AG04449 (cell line): ENCODE measurements at regions not wholly inside any gene's neighbourhood (a gene's known extent, or its start where the extent isn't known, plus 50 kb on each side); places are given as distances from the start of the nearest gene placed in this dataset.
"Not testable (repeated sequence)": the region's sequence is repeated elsewhere in the genome, so short reads cannot be mapped to it uniquely, and the experiment has no call there.

ENCODE experiments used
- CTCF ChIA-PET: fragments of 350-600 bp; formaldehyde crosslinking; extraction: SDS; loops from one replicate; lab custom pipeline; 2021; ENCODE audit warnings: antibody characterized with exemption; lab: Yijun Ruan, JAX
- POLR2A ChIA-PET: fragments of 400-600, 350-600 bp; formaldehyde crosslinking; extraction: SDS; loops from one replicate; lab custom pipeline; 2020; ENCODE audit warnings: antibody characterized with exemption, inconsistent platforms; lab: Yijun Ruan, JAX
- DNase-seq: peaks from one replicate; pipeline ENCODE4 v3.0.0-alpha.2; 2010; ENCODE audit warnings: low read depth, low spot score
- H3K4me3 ChIP-seq: 2 replicates; pipeline ENCODE4 v1.5.1; 2011; ENCODE audit warnings: low read depth, mild to moderate bottlenecking, control low read depth, low read length
- CTCF ChIP-seq: IDR thresholded peaks from one replicate; pipeline ENCODE4 v1.5.1; 2011; ENCODE audit warnings: mild to moderate bottlenecking, moderate library complexity, low read length, control low read depth, inconsistent platforms; ENCODE audit not compliant: insufficient read depth; ENCODE audit errors: missing control alignments

- TF ChIP-seq CTCF, result no peak
- POLR2A ChIA-PET, result no interaction called here
- H3K4me3 ChIP-seq, result no peak overlapping the region
- CTCF ChIA-PET, result no interaction called here
- no peak for DNase-seq
Measured at GRCh38 chr1:104028416-104029035, 278.8 kb downstream of the AMY1C start.

DNA sequence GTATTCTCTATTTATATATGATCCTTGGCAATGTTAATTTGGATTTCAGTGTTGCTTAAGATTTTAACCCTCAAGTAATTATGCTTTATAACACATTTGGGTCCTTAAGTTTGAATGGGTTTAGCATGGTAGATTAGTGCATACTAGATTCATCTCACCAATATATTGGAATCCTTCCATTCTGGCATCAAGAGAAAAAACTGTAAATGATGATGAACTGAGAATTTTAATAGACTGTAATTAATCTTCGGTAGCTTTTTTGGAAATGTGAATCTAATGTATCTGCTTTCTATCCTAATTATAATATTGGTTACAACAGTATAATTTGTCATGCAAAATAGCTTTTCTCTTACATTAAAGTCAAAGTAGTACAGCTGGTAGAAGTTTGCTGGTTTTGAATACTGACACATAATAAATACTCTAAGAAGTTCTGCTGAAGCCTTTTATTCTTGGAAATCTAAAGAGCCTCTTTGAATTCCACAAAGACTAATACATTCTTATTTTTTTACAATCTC, 279.8 kb downstream of the AMY1C start:
- H3K4me3 ChIP-seq, result no peak overlapping the region
- POLR2A ChIA-PET, result no interaction called here
- CTCF ChIA-PET, result no interaction called here
- DNase-seq, result no peak
- no peak for TF ChIP-seq CTCF

DNA sequence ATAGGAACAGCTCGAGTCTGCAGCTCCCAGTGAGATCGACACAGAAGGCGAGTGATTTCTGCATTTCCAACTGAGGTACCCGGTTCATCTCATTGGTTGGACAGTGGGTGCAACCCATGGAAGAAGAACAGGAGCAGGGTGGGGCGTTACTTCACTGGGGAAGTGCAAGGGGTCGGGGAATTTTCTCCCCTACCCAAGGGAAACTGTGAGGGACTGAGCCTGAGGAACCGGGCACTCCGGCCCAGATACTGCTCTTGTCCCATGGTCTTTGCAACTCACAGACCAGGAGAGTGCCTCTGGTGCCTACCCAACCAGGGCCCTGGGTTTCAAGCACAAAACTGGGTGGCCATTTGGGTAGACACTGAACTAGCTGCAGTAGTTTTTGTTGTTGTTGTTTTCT, 307.1 kb downstream of the AMY1C start:
- POLR2A ChIA-PET, result no interaction called here
- DNase-seq, result no peak
- H3K4me3 ChIP-seq, result no peak overlapping the region
- no peak for TF ChIP-seq CTCF
- CTCF ChIA-PET, result no interaction called here

- H3K4me3 ChIP-seq, POLR2A ChIA-PET, DNase-seq, CTCF ChIA-PET: not testable (repeated sequence)
Measured at GRCh38 chr1:104057219-104057898, 307.7 kb downstream of the AMY1C start.

GRCh38 chr1:104061637-104062036, 311.9 kb downstream of the AMY1C start:
- POLR2A ChIA-PET, result not testable (repeated sequence)

GRCh38 chr1:104064399-104064798, 314.7 kb downstream of the AMY1C start:
- DNase-seq, result no peak
- CTCF ChIA-PET, result no interaction called here
- no peak overlapping the region for H3K4me3 ChIP-seq
- TF ChIP-seq CTCF, result no peak
- POLR2A ChIA-PET, result no interaction called here

More at GRCh38 chr1:104061637-104062036, 311.9 kb downstream of the AMY1C start:
- H3K4me3 ChIP-seq, CTCF ChIA-PET, DNase-seq: not testable (repeated sequence)

GRCh38 chr1:104072915-104073371, 323.2 kb downstream of the AMY1C start:
- ChIA-PET POLR2A (no interaction called here), CTCF (no interaction called here)
- DNase-seq, result no peak
- H3K4me3 ChIP-seq, result no peak overlapping the region
- no peak for TF ChIP-seq CTCF
